GM12878 (cell line): ENCODE measurements at regions not wholly inside any gene's neighbourhood (a gene's known extent, or its start where the extent isn't known, plus 50 kb on each side); places are given as distances from the start of the nearest gene placed in this dataset.

Experiments
- CBX5 ChIP-seq: sonication (generic); IDR thresholded peaks from 2 replicates; pipeline ENCODE4 v1.6.1; 2016; ENCODE audit warnings: low read depth, moderate library complexity, mild to moderate bottlenecking, inconsistent platforms
- GATAD2B ChIP-seq: fragments of 450-650 bp; conservative IDR thresholded peaks from 2 replicates; pipeline ENCODE4 v1.6.1; 2017; ENCODE audit warnings: low read depth, mild to moderate bottlenecking, moderate library complexity
- KLF5 ChIP-seq: fragments of 450-650 bp; IDR thresholded peaks from 2 replicates; pipeline ENCODE4 v1.6.1; 2014; ENCODE audit warnings: mild to moderate bottlenecking; ENCODE audit not compliant: partially characterized antibody
- SREBF2 ChIP-seq: IDR thresholded peaks from 2 replicates; pipeline ENCODE4 v1.6.1; 2012; ENCODE audit warnings: mild to moderate bottlenecking, low read length
- ZNF622 ChIP-seq: fragments of 450-650 bp; IDR thresholded peaks from 2 replicates; pipeline ENCODE4 v1.6.1; 2017; ENCODE audit warnings: mild to moderate bottlenecking, inconsistent platforms
- TF ChIP-seq, protein P1 (sequence below): fragments of 450-650 bp; IDR thresholded peaks from 2 replicates; pipeline ENCODE4 v1.6.1; 2017; ENCODE audit warnings: mild to moderate bottlenecking, moderate library complexity
- TF ChIP-seq, protein P2 (sequence below): fragments of 450-650 bp; formaldehyde crosslinking; IDR thresholded peaks from 2 replicates; pipeline ENCODE4 v1.4.0; 2022; ENCODE audit warnings: mild to moderate bottlenecking, moderate library complexity
- TF ChIP-seq, protein P3 (sequence below): fragments of 150-350 bp; IDR thresholded peaks from 2 replicates; pipeline ENCODE4 v1.6.1; 2016; ENCODE audit warnings: low read depth, low read length
- TF ChIP-seq, protein P4 (sequence below): fragments of 450-650 bp; IDR thresholded peaks from 2 replicates; pipeline ENCODE4 v1.6.1; 2017; ENCODE audit warnings: low read depth, mild to moderate bottlenecking, moderate library complexity
- TF ChIP-seq, protein P5 (sequence below): fragments of 450-650 bp; IDR thresholded peaks from 2 replicates; pipeline ENCODE4 v1.6.1; 2018; ENCODE audit warnings: mild to moderate bottlenecking, low read depth, moderate library complexity; ENCODE audit not compliant: partially characterized antibody

DNA sequence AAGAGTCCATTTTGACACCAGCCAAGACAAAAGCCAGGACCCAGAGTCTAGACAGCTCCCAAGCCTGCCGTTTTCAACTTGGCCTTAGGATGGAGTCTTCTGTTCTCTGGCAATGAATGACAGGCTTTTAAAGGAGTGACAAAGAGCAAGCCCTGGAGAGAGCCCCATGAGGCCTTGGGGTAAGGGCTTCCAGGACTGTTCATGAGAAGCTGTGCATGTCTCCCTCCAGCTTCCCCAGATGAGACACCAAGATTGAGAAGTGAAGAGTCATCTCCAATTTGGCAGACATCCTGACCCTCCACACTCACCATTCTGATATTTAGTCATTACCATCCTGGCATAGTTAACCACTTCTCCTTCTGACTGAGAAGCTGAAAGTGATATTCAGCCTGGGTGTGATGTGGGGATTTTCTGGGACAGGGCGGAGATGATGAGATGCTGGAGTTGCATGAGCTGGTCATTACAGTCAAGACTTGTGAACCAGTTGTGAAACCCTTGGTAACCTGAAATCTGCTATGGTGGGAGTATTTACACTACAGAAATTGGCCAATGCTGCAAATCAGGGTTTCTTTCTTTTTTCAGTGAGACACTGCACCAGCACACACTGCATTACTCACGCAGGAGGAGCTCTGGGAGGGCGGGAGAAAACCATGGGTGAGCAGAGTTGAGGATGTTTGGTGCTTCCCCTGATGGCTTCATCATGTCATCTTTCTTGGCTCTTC lies 77.8 kb downstream of the VCPKMT start (continued):
- TF ChIP-seq, protein P1, sequence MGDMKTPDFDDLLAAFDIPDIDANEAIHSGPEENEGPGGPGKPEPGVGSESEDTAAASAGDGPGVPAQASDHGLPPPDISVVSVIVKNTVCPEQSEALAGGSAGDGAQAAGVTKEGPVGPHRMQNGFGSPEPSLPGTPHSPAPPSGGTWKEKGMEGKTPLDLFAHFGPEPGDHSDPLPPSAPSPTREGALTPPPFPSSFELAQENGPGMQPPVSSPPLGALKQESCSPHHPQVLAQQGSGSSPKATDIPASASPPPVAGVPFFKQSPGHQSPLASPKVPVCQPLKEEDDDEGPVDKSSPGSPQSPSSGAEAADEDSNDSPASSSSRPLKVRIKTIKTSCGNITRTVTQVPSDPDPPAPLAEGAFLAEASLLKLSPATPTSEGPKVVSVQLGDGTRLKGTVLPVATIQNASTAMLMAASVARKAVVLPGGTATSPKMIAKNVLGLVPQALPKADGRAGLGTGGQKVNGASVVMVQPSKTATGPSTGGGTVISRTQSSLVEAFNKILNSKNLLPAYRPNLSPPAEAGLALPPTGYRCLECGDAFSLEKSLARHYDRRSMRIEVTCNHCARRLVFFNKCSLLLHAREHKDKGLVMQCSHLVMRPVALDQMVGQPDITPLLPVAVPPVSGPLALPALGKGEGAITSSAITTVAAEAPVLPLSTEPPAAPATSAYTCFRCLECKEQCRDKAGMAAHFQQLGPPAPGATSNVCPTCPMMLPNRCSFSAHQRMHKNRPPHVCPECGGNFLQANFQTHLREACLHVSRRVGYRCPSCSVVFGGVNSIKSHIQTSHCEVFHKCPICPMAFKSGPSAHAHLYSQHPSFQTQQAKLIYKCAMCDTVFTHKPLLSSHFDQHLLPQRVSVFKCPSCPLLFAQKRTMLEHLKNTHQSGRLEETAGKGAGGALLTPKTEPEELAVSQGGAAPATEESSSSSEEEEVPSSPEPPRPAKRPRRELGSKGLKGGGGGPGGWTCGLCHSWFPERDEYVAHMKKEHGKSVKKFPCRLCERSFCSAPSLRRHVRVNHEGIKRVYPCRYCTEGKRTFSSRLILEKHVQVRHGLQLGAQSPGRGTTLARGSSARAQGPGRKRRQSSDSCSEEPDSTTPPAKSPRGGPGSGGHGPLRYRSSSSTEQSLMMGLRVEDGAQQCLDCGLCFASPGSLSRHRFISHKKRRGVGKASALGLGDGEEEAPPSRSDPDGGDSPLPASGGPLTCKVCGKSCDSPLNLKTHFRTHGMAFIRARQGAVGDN = peak; percentile 52; the same call in 1 of the 2 replicates
- TF ChIP-seq KLF5 = peak; percentile 35
- TF ChIP-seq, protein P2, sequence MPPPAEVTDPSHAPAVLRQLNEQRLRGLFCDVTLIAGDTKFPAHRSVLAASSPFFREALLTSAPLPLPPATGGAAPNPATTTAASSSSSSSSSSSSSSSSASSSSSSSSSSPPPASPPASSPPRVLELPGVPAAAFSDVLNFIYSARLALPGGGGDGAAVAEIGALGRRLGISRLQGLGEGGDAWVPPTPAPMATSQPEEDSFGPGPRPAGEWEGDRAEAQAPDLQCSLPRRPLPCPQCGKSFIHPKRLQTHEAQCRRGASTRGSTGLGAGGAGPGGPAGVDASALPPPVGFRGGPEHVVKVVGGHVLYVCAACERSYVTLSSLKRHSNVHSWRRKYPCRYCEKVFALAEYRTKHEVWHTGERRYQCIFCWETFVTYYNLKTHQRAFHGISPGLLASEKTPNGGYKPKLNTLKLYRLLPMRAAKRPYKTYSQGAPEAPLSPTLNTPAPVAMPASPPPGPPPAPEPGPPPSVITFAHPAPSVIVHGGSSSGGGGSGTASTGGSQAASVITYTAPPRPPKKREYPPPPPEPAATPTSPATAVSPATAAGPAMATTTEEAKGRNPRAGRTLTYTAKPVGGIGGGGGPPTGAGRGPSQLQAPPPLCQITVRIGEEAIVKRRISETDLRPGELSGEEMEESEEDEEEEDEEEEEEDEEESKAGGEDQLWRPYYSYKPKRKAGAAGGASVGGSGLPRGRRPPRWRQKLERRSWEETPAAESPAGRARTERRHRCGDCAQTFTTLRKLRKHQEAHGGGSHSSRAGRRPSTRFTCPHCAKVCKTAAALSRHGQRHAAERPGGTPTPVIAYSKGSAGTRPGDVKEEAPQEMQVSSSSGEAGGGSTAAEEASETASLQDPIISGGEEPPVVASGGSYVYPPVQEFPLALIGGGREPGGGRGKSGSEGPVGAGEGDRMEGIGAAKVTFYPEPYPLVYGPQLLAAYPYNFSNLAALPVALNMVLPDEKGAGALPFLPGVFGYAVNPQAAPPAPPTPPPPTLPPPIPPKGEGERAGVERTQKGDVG = no peak
- TF ChIP-seq, protein P3, sequence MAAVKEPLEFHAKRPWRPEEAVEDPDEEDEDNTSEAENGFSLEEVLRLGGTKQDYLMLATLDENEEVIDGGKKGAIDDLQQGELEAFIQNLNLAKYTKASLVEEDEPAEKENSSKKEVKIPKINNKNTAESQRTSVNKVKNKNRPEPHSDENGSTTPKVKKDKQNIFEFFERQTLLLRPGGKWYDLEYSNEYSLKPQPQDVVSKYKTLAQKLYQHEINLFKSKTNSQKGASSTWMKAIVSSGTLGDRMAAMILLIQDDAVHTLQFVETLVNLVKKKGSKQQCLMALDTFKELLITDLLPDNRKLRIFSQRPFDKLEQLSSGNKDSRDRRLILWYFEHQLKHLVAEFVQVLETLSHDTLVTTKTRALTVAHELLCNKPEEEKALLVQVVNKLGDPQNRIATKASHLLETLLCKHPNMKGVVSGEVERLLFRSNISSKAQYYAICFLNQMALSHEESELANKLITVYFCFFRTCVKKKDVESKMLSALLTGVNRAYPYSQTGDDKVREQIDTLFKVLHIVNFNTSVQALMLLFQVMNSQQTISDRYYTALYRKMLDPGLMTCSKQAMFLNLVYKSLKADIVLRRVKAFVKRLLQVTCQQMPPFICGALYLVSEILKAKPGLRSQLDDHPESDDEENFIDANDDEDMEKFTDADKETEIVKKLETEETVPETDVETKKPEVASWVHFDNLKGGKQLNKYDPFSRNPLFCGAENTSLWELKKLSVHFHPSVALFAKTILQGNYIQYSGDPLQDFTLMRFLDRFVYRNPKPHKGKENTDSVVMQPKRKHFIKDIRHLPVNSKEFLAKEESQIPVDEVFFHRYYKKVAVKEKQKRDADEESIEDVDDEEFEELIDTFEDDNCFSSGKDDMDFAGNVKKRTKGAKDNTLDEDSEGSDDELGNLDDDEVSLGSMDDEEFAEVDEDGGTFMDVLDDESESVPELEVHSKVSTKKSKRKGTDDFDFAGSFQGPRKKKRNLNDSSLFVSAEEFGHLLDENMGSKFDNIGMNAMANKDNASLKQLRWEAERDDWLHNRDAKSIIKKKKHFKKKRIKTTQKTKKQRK = no peak
- no peak; the same call in none of the 2 replicates for TF ChIP-seq CBX5
- TF ChIP-seq, protein P4, sequence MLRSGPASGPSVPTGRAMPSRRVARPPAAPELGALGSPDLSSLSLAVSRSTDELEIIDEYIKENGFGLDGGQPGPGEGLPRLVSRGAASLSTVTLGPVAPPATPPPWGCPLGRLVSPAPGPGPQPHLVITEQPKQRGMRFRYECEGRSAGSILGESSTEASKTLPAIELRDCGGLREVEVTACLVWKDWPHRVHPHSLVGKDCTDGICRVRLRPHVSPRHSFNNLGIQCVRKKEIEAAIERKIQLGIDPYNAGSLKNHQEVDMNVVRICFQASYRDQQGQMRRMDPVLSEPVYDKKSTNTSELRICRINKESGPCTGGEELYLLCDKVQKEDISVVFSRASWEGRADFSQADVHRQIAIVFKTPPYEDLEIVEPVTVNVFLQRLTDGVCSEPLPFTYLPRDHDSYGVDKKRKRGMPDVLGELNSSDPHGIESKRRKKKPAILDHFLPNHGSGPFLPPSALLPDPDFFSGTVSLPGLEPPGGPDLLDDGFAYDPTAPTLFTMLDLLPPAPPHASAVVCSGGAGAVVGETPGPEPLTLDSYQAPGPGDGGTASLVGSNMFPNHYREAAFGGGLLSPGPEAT = peak; percentile 99
- peak; percentile 96 for TF ChIP-seq GATAD2B
- TF ChIP-seq, protein P5, sequence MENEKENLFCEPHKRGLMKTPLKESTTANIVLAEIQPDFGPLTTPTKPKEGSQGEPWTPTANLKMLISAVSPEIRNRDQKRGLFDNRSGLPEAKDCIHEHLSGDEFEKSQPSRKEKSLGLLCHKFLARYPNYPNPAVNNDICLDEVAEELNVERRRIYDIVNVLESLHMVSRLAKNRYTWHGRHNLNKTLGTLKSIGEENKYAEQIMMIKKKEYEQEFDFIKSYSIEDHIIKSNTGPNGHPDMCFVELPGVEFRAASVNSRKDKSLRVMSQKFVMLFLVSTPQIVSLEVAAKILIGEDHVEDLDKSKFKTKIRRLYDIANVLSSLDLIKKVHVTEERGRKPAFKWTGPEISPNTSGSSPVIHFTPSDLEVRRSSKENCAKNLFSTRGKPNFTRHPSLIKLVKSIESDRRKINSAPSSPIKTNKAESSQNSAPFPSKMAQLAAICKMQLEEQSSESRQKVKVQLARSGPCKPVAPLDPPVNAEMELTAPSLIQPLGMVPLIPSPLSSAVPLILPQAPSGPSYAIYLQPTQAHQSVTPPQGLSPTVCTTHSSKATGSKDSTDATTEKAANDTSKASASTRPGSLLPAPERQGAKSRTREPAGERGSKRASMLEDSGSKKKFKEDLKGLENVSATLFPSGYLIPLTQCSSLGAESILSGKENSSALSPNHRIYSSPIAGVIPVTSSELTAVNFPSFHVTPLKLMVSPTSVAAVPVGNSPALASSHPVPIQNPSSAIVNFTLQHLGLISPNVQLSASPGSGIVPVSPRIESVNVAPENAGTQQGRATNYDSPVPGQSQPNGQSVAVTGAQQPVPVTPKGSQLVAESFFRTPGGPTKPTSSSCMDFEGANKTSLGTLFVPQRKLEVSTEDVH = peak; percentile 22
- TF ChIP-seq ZNF622 = no peak
- no peak for TF ChIP-seq SREBF2
